HEK293 (cell line): ENCODE measurements at regions not wholly inside any gene's neighbourhood (a gene's known extent, or its start where the extent isn't known, plus 50 kb on each side); places are given as distances from the start of the nearest gene placed in this dataset.

Experiments used
- CTCF ChIA-PET: fragments of 350-600 bp; formaldehyde crosslinking; extraction: SDS; loops from one replicate; lab custom pipeline; 2021; ENCODE audit warnings: antibody characterized with exemption; lab: Yijun Ruan, JAX
- POLR2A ChIA-PET: fragments of 300-600 bp; formaldehyde crosslinking; extraction: SDS; loops from one replicate; lab custom pipeline; 2020; ENCODE audit warnings: antibody characterized with exemption, inconsistent platforms; lab: Yijun Ruan, JAX
- H3K27ac ChIP-seq: fragments of 200-500 bp; sonication (Bioruptor generic); 2 replicates; pipeline ENCODE4 v1.5.1; 2014; ENCODE audit warnings: low read depth, low read length, control low read depth, inconsistent platforms; ENCODE audit errors: extremely low read depth
- H3K36me3 ChIP-seq, 2 experiments: fragments of 200-500 bp in 1 of 2; sonication (Bioruptor generic) in 1 of 2; 1 replicate in 1 of 2; 2 replicates in 1 of 2; pipeline ENCODE4 v1.5.1; 2014 to 2017; ENCODE audit warnings: inconsistent platforms in 2 of 2, low read length in 2 of 2; ENCODE audit not compliant: control insufficient read depth in 2 of 2, insufficient read depth in 1 of 2
- H3K4me1 ChIP-seq: fragments of 200-500 bp; sonication (Bioruptor generic); 2 replicates; pipeline ENCODE4 v1.5.1; 2014; ENCODE audit warnings: mild to moderate bottlenecking, low read length, inconsistent platforms; ENCODE audit not compliant: control insufficient read depth, insufficient read depth
- H3K4me3 ChIP-seq: 2 replicates; pipeline ENCODE4 v1.5.1; 2011; ENCODE audit warnings: low read depth, mild to moderate bottlenecking, control low read depth, low read length, moderate library complexity
- H3K9me3 ChIP-seq: fragments of 200-500 bp; sonication (Bioruptor generic); 2 replicates; pipeline ENCODE4 v1.5.1; 2014; ENCODE audit warnings: low read depth, low read length, inconsistent platforms; ENCODE audit not compliant: control insufficient read depth, insufficient read depth
- BCL11B ChIP-seq: fragments of 450-650 bp; formaldehyde crosslinking; IDR thresholded peaks from 2 replicates; pipeline ENCODE4 v1.5.1; 2016; ENCODE audit warnings: low read depth, missing biosample characterization, missing genetic modification characterization
- GFI1B ChIP-seq: fragments of 450-650 bp; formaldehyde crosslinking; IDR thresholded peaks from 2 replicates; pipeline ENCODE4 v1.5.1; 2016; ENCODE audit warnings: missing biosample characterization, missing genetic modification characterization
- KLF7 ChIP-seq: fragments of 450-650 bp; formaldehyde crosslinking; IDR thresholded peaks from 2 replicates; pipeline ENCODE4 v1.5.1; 2016; ENCODE audit warnings: missing biosample characterization, missing genetic modification characterization, borderline replicate concordance
- REPIN1 ChIP-seq: fragments of 450-650 bp; formaldehyde crosslinking; IDR thresholded peaks from 2 replicates; pipeline ENCODE4 v1.5.1; 2017; ENCODE audit warnings: missing biosample characterization, missing genetic modification characterization, low read depth
- ZNF16 ChIP-seq: fragments of 450-650 bp; formaldehyde crosslinking; IDR thresholded peaks from 2 replicates; pipeline ENCODE4 v1.5.1; 2016; ENCODE audit warnings: low read depth, missing biosample characterization, missing genetic modification characterization
- ZNF174 ChIP-seq: fragments of 450-650 bp; formaldehyde crosslinking; IDR thresholded peaks from 2 replicates; pipeline ENCODE4 v1.5.0; 2017; ENCODE audit warnings: missing biosample characterization, mild to moderate bottlenecking, missing genetic modification characterization
- ZNF19 ChIP-seq: fragments of 450-650 bp; formaldehyde crosslinking; IDR thresholded peaks from 2 replicates; pipeline ENCODE4; 2016; ENCODE audit warnings: missing biosample characterization, missing genetic modification characterization, low read depth
- ZNF23 ChIP-seq: fragments of 450-650 bp; formaldehyde crosslinking; IDR thresholded peaks from 2 replicates; pipeline ENCODE4 v1.5.1; 2016; ENCODE audit warnings: missing biosample characterization, missing genetic modification characterization, borderline replicate concordance
- ZNF239 ChIP-seq: fragments of 450-650 bp; formaldehyde crosslinking; IDR thresholded peaks from 2 replicates; pipeline ENCODE4 v1.5.1; 2016; ENCODE audit warnings: missing biosample characterization, missing genetic modification characterization
- ZNF248 ChIP-seq: fragments of 450-650 bp; formaldehyde crosslinking; IDR thresholded peaks from 2 replicates; pipeline ENCODE4 v1.5.1; 2017; ENCODE audit warnings: missing biosample characterization, missing genetic modification characterization
- ZNF311 ChIP-seq: fragments of 450-650 bp; formaldehyde crosslinking; IDR thresholded peaks from 2 replicates; pipeline ENCODE4 v1.5.1; 2017; ENCODE audit warnings: missing biosample characterization, missing genetic modification characterization, borderline replicate concordance
- ZNF394 ChIP-seq: fragments of 450-650 bp; formaldehyde crosslinking; IDR thresholded peaks from 2 replicates; pipeline ENCODE4 v1.5.1; 2016; ENCODE audit warnings: missing biosample characterization, missing genetic modification characterization, mild to moderate bottlenecking, moderate library complexity, borderline replicate concordance
- ZNF426 ChIP-seq: fragments of 450-650 bp; formaldehyde crosslinking; IDR thresholded peaks from 2 replicates; pipeline ENCODE4 v1.5.1; 2017; ENCODE audit warnings: missing biosample characterization, missing genetic modification characterization, mild to moderate bottlenecking, inconsistent platforms, moderate library complexity
- ZNF529 ChIP-seq: fragments of 450-650 bp; formaldehyde crosslinking; IDR thresholded peaks from 2 replicates; pipeline ENCODE4 v1.5.1; 2017; ENCODE audit warnings: missing genetic modification characterization, missing biosample characterization; ENCODE audit not compliant: insufficient replicate concordance
- ZNF560 ChIP-seq: fragments of 450-650 bp; formaldehyde crosslinking; IDR thresholded peaks from 2 replicates; pipeline ENCODE4 v1.5.1; 2017; ENCODE audit warnings: missing biosample characterization, missing genetic modification characterization, borderline replicate concordance
- ZNF585B ChIP-seq: fragments of 450-650 bp; formaldehyde crosslinking; IDR thresholded peaks from 2 replicates; pipeline ENCODE4 v1.5.1; 2016; ENCODE audit warnings: missing biosample characterization, missing genetic modification characterization
- ZNF830 ChIP-seq: fragments of 450-650 bp; IDR thresholded peaks from 2 replicates; pipeline ENCODE4 v1.5.0; 2018; ENCODE audit warnings: missing biosample characterization, missing genetic modification characterization, low read depth, mild to moderate bottlenecking, moderate library complexity
- TF ChIP-seq, protein P1 (sequence below): fragments of 450-650 bp; formaldehyde crosslinking; IDR thresholded peaks from 2 replicates; pipeline ENCODE4 v1.5.1; 2017; ENCODE audit warnings: missing biosample characterization, missing genetic modification characterization
- TF ChIP-seq, protein P2 (sequence below): fragments of 450-650 bp; formaldehyde crosslinking; IDR thresholded peaks from 2 replicates; pipeline ENCODE4 v1.5.1; 2016; ENCODE audit warnings: missing biosample characterization, missing genetic modification characterization
- TF ChIP-seq, protein P3 (sequence below): fragments of 450-650 bp; formaldehyde crosslinking; IDR thresholded peaks from 2 replicates; pipeline ENCODE4 v1.5.1; 2016; ENCODE audit warnings: missing biosample characterization, missing genetic modification characterization

DNA sequence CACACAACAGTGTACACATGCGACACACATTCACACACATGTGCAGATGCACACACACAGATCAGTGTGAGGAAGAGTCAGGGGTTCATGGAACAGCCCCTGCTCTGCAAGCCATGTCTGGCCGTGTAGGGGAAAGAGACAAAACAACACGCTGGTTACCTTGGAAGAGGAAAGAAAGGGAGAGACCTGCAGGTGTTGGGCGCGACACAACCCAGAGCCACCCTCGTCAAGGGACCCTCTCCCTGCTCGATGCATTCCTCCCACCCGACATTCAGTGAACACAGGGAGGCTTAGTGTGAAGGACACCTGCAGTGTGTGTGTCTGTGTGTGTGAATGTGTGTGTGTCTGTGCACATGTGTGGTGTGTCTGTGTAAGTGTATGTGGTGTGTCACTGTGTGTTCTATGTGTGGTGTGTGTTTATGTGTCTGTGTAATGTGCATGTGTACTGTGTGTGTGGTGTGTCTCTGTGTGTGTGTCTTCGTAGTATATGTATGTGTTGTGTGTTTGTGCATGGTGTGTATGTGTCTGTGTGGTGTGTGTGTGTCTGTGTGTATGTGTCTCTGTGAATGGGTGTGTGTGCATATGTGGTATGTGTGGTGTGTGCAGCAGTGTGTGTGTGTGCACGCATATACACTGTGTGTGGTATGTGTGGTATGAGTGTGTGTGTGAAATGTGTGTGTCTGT lies 69.5 kb upstream of the PITRM1 start:
- Histone ChIP-seq H3K36me3 (no peaks in the 10 kb centered on the region), H3K4me1 (no peaks in the 10 kb centered on the region), H3K4me3 (no peak overlapping the region), H3K27ac (no peak overlapping the region), H3K9me3 (no peaks in the 10 kb centered on the region)
- CTCF ChIA-PET, result interaction anchor here (0.8 to 1.4 kb wide), 2 partner anchors 109 to 1529 kb away, joined by 3 to 9 read pairs; no protein-coding TSS in a partner anchor
- TF ChIP-seq ZNF239 (tag by site-specific recombination) (0 out of 2 replicates have a peak, but pooled peaks have one; percentile 68), ZNF394 (no peak), GFI1B (tag by site-specific recombination) (no peak)
- TF ChIP-seq, protein P1, sequence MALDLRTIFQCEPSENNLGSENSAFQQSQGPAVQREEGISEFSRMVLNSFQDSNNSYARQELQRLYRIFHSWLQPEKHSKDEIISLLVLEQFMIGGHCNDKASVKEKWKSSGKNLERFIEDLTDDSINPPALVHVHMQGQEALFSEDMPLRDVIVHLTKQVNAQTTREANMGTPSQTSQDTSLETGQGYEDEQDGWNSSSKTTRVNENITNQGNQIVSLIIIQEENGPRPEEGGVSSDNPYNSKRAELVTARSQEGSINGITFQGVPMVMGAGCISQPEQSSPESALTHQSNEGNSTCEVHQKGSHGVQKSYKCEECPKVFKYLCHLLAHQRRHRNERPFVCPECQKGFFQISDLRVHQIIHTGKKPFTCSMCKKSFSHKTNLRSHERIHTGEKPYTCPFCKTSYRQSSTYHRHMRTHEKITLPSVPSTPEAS (tag by site-specific recombination), result peak; percentile 77
- POLR2A ChIA-PET, result no interaction called here

DNA sequence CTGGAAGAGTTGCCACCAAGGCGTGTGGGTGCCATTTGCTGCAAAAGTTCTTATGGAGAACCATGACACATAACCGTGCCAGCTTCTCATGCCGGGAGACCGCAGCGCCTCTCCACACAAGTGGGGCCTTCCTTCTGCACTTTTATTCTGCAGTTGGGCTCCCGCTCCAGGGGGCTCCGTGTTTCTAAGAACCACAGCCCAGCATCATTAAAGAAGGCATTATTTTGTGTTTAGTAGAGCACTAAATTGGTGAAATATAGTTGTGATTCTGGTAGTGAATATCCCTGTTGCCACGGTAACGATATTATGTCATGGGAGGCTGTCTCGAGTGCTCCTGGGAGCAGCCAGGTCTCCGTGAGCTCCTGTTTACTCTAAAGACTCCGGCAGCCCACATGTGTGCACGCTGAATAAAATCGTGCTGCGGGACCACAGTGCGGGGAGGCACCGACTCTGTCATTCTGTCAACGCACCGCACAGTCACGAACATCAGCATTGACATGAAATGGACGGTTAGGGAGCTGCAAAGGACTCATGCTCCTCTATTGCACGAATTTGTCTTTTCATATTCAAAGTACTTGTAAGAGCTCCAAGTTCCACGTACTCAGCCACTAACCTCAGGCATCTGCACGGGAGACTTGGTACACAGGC lies 68.8 kb upstream of the PITRM1 start:
- TF ChIP-seq ZNF248 (tag by site-specific recombination), result no peak
- TF ChIP-seq BCL11B, result no peak
- no peak for TF ChIP-seq ZNF529 (tag by site-specific recombination)
- TF ChIP-seq REPIN1 (tag by site-specific recombination), result no peak
- no peak for TF ChIP-seq KLF7 (tag by site-specific recombination)
- TF ChIP-seq ZNF19 (tag by site-specific recombination), result no peak
- no peak for TF ChIP-seq ZNF311
- no peak for TF ChIP-seq ZNF16 (tag by site-specific recombination)
- no peak for TF ChIP-seq ZNF23 (tag by site-specific recombination)
- TF ChIP-seq ZNF585B (tag by site-specific recombination), result no peak
- TF ChIP-seq ZNF830, result no peak
- TF ChIP-seq ZNF174 (tag by site-specific recombination), result no peak
- no peak for TF ChIP-seq ZNF560 (tag by site-specific recombination)
- TF ChIP-seq, protein P2, sequence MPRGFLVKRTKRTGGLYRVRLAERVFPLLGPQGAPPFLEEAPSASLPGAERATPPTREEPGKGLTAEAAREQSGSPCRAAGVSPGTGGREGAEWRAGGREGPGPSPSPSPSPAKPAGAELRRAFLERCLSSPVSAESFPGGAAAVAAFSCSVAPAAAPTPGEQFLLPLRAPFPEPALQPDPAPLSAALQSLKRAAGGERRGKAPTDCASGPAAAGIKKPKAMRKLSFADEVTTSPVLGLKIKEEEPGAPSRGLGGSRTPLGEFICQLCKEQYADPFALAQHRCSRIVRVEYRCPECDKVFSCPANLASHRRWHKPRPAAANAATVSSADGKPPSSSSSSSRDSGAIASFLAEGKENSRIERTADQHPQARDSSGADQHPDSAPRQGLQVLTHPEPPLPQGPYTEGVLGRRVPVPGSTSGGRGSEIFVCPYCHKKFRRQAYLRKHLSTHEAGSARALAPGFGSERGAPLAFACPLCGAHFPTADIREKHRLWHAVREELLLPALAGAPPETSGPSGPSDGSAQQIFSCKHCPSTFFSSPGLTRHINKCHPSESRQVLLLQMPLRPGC (tag by site-specific recombination), result no peak
- TF ChIP-seq, protein P3, sequence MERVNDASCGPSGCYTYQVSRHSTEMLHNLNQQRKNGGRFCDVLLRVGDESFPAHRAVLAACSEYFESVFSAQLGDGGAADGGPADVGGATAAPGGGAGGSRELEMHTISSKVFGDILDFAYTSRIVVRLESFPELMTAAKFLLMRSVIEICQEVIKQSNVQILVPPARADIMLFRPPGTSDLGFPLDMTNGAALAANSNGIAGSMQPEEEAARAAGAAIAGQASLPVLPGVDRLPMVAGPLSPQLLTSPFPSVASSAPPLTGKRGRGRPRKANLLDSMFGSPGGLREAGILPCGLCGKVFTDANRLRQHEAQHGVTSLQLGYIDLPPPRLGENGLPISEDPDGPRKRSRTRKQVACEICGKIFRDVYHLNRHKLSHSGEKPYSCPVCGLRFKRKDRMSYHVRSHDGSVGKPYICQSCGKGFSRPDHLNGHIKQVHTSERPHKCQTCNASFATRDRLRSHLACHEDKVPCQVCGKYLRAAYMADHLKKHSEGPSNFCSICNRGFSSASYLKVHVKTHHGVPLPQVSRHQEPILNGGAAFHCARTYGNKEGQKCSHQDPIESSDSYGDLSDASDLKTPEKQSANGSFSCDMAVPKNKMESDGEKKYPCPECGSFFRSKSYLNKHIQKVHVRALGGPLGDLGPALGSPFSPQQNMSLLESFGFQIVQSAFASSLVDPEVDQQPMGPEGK (tag by site-specific recombination), result no peak
- no peak for TF ChIP-seq ZNF426 (tag by site-specific recombination)
- Histone ChIP-seq H3K27ac (no peak overlapping the region), H3K9me3 (no peaks in the 10 kb centered on the region), H3K4me1 (no peaks in the 10 kb centered on the region), H3K36me3 (no peaks in the 10 kb centered on the region), H3K4me3 (no peak overlapping the region)
- ChIA-PET POLR2A (no interaction called here), CTCF (interaction anchor here (0.8 to 2.2 kb wide), 3 partner anchors 43 to 1529 kb away, joined by 3 to 9 read pairs (median 7); no protein-coding TSS in a partner anchor)
